Osteoblast (primary cell): ENCODE measurements at regions not wholly inside any gene's neighbourhood (a gene's known extent, or its start where the extent isn't known, plus 50 kb on each side); places are given as distances from the start of the nearest gene placed in this dataset.

ENCODE experiments used
- DNase-seq: peaks from one replicate; pipeline ENCODE4 v3.0.0; 2011; ENCODE audit warnings: low spot score, mixed read lengths; ENCODE audit not compliant: insufficient read length; ENCODE audit errors: missing footprints
- H2AFZ ChIP-seq: 2 replicates; pipeline ENCODE4 v1.6.0; 2011; ENCODE audit warnings: mild to moderate bottlenecking, low read length
- H3K27ac ChIP-seq: 2 replicates; pipeline ENCODE4 v1.5.1; 2011; ENCODE audit warnings: mild to moderate bottlenecking, low read depth, low read length, moderate library complexity
- H3K27me3 ChIP-seq: 2 replicates; pipeline ENCODE4 v1.6.0; 2012; ENCODE audit warnings: mild to moderate bottlenecking, control low read depth, inconsistent platforms, low read length, moderate library complexity; ENCODE audit not compliant: insufficient read depth
- H3K36me3 ChIP-seq: 2 replicates; pipeline ENCODE4 v1.5.1; 2011; ENCODE audit warnings: mild to moderate bottlenecking, low read length, control low read depth, moderate library complexity; ENCODE audit not compliant: insufficient read depth
- H3K4me1 ChIP-seq: 2 replicates; pipeline ENCODE4 v1.5.1; 2011; ENCODE audit warnings: mild to moderate bottlenecking, low read length, control low read depth, moderate library complexity; ENCODE audit not compliant: insufficient read depth
- H3K4me2 ChIP-seq: 2 replicates; pipeline ENCODE4 v1.6.0; 2011; ENCODE audit warnings: mild to moderate bottlenecking, low read length; ENCODE audit not compliant: insufficient read depth
- H3K4me3 ChIP-seq: fragments of 200-600 bp; sonication (generic); 3 replicates; pipeline ENCODE4 v1.5.1; 2012; ENCODE audit warnings: mild to moderate bottlenecking, low read length, inconsistent platforms; ENCODE audit not compliant: insufficient read depth
- H3K79me2 ChIP-seq: 2 replicates; pipeline ENCODE4 v1.6.0; 2012; ENCODE audit warnings: mild to moderate bottlenecking, low read length, control low read depth, inconsistent platforms; ENCODE audit not compliant: insufficient read depth
- H3K9me3 ChIP-seq: 2 replicates; pipeline ENCODE4 v1.5.1; 2011; ENCODE audit warnings: low read depth, low read length, control low read depth
- H4K20me1 ChIP-seq: 2 replicates; pipeline ENCODE4 v1.6.0; 2012; ENCODE audit warnings: mild to moderate bottlenecking, low read length, control low read depth; ENCODE audit not compliant: insufficient read depth
- CTCF ChIP-seq: IDR thresholded peaks from 2 replicates; pipeline ENCODE4 v1.5.1; 2011; ENCODE audit warnings: mild to moderate bottlenecking, low read depth, low read length, moderate library complexity; ENCODE audit errors: extremely low read depth

GRCh38 chr11:26045082-26045481 lies 286.8 kb upstream of the ANO3 start:
- no peak for DNase-seq
- no peaks in the 10 kb centered on the region for H3K4me1 ChIP-seq
- H3K4me2 ChIP-seq = no peak overlapping the region

GRCh38 chr11:26048271-26048670 lies 283.7 kb upstream of the ANO3 start:
- Histone ChIP-seq H3K4me1 (no peaks in the 10 kb centered on the region), H4K20me1 (no peaks in the 10 kb centered on the region), H3K79me2 (no peaks in the 10 kb centered on the region), H3K36me3 (no peaks in the 10 kb centered on the region), H3K4me2 (no peak overlapping the region), H3K4me3 (no peak overlapping the region), H3K27ac (no peak overlapping the region), H3K27me3 (no peaks in the 10 kb centered on the region), H2AFZ (no peak overlapping the region), H3K9me3 (no peaks in the 10 kb centered on the region)
- DNase-seq = no peak
- TF ChIP-seq CTCF = no peak

More at GRCh38 chr11:26045082-26045481, 286.8 kb upstream of the ANO3 start:
- no peak overlapping the region for H3K27ac ChIP-seq
- no peak for TF ChIP-seq CTCF
- H3K79me2 ChIP-seq = no peaks in the 10 kb centered on the region
- no peaks in the 10 kb centered on the region for H3K27me3 ChIP-seq
- no peaks in the 10 kb centered on the region for H3K36me3 ChIP-seq
- H3K9me3 ChIP-seq = no peaks in the 10 kb centered on the region
- no peak overlapping the region for H3K4me3 ChIP-seq
- no peak overlapping the region for H2AFZ ChIP-seq
- H4K20me1 ChIP-seq = no peaks in the 10 kb centered on the region

- H3K27ac ChIP-seq = no peak overlapping the region
- DNase-seq = no peak
- no peaks in the 10 kb centered on the region for H4K20me1 ChIP-seq
- no peak overlapping the region for H2AFZ ChIP-seq
- no peak for TF ChIP-seq CTCF
- H3K4me2 ChIP-seq = no peak overlapping the region
- no peaks in the 10 kb centered on the region for H3K79me2 ChIP-seq
- H3K4me1 ChIP-seq = no peaks in the 10 kb centered on the region
- no peaks in the 10 kb centered on the region for H3K36me3 ChIP-seq
- no peaks in the 10 kb centered on the region for H3K27me3 ChIP-seq
- H3K9me3 ChIP-seq = no peaks in the 10 kb centered on the region
- no peak overlapping the region for H3K4me3 ChIP-seq
These were observed 278.0 kb upstream of the ANO3 start for GRCh38 chr11:26053966-26054365.

- Histone ChIP-seq H3K36me3 (no peaks in the 10 kb centered on the region), H3K9me3 (no peaks in the 10 kb centered on the region), H4K20me1 (no peaks in the 10 kb centered on the region), H3K79me2 (no peaks in the 10 kb centered on the region), H3K4me1 (no peaks in the 10 kb centered on the region), H3K4me3 (no peak overlapping the region), H3K4me2 (no peak overlapping the region), H2AFZ (no peak overlapping the region), H3K27ac (no peak overlapping the region), H3K27me3 (no peaks in the 10 kb centered on the region)
- DNase-seq = no peak
- no peak for TF ChIP-seq CTCF
These were observed 269.3 kb upstream of the ANO3 start for GRCh38 chr11:26062660-26063059.
